GM18502 (cell line): ENCODE measurements at regions not wholly inside any gene's neighbourhood (a gene's known extent, or its start where the extent isn't known, plus 50 kb on each side); places are given as distances from the start of the nearest gene placed in this dataset.
A peak's percentile ranks its signal among the peaks of the same experiment; 100 is the strongest.

ENCODE experiments used
- ATAC-seq: cut with Tn5 transposase; IDR thresholded peaks from one replicate; pipeline ENCODE4 v1.9.1; 2021; ENCODE audit warnings: mild to moderate bottlenecking; ENCODE audit not compliant: unreplicated experiment, poor library complexity

DNA sequence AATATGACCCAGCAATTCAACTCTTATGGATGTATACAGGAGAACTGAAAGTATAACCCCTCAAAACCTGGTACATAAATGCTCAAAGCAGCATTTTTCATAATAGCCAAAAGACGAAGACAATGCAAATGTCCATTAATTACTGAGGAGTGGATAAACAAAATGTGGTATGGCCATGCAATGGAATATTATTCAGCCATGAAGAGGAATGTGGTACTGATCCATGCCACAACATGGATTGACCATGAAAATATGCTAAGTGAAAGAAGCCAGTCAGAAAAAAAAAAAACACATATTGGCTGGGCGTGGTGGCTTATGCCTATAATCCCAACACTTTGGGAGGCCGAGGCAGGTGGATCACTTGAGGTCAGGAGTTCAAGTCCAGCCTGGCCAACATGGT, 74.5 kb upstream of the PLS3 start:
- ATAC-seq = no peak

DNA sequence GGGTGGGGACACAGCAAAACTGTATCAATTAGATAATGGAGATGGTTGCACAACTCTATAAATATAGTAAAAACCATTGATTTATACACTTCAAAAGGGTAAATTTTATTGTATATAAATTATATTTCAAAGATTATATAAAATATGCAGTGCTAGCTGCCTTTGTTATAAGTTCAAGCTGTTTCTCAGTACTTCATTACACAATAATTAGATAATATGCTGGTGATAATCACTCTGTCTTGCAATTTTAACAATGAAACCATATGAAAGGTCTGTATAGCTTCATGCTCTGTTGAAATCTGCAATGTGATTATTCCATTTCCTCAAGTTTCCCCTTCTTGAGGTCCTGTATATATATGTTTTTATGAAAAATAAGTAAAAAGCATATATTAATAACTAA, 73.4 kb upstream of the PLS3 start:
- ATAC-seq = no peak

DNA sequence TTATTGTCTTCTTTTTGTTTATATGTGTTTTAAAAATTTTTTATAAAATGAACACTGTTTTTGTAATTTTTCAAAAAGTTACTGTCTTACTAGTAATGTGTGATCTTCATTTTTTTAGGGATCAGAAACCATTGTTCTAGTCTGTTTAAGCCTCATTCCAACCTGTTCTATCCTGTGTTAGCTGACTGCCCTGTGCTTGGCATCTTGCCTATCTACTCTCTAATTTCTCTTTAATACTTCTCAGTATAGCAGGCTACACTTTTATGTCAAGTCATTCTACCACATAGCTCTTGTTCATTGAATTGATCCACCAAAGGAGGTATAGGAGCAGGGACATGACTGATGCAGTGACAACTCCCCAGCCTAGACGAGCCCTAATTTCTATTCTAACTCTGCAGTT, 70.2 kb upstream of the PLS3 start:
- no peak for ATAC-seq

DNA sequence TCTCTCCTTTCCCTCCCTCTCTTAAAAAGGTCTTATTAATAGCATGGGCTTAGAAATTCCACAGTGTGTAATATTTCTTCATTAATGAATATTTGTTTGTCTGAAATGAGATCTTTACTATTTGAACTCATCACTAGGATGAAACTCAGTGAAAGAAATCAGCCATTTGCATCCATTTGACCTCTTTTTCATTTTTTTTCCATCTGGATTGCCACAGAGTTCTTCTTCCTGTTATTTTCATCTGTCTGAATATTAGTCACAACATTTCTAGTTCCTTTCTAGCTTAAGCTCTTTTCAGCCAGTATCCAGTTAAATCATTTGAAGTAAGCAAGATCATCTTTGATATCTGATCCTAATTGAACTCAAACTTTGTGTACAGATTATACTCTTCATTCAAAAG, 69.2 kb upstream of the PLS3 start:
- ATAC-seq = no peak

DNA sequence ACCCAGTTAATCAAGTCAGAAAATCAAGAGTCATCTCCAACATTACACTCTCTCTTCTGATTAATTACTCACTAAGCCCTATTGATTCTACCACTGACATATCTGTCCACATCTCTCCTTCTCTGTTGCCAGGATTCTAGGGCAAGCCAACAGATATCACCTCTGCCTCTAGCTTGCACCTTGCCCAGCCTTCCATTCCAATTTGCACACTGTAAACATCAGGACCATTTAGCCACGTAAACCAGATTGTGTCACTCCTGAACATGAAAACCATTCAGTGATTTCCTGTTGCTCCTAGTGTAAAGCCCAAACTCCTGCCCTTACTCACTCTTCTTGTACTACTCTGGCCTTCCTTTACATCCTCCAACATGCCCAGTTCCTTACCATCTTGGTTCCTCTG, 68.0 kb upstream of the PLS3 start:
- no peak for ATAC-seq

DNA sequence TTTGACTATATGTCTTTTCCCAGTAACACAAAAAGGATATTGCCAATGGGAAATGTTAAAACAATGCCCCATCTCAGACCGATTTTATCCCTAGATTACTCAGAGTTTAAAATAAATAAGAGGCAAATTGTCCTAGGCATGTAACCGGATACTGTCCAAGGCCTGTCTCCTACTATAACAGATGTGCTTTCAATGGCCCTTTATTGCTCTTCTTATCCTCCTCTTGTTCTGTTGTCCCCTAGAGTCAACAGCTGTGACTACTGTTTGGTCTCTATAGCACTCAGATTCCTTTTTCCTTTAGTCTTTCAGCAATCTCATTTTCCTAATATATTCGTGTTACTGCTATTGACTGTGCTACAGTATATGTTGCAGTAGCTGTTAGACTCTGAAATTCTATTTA, 66.8 kb upstream of the PLS3 start:
- ATAC-seq = no peak

DNA sequence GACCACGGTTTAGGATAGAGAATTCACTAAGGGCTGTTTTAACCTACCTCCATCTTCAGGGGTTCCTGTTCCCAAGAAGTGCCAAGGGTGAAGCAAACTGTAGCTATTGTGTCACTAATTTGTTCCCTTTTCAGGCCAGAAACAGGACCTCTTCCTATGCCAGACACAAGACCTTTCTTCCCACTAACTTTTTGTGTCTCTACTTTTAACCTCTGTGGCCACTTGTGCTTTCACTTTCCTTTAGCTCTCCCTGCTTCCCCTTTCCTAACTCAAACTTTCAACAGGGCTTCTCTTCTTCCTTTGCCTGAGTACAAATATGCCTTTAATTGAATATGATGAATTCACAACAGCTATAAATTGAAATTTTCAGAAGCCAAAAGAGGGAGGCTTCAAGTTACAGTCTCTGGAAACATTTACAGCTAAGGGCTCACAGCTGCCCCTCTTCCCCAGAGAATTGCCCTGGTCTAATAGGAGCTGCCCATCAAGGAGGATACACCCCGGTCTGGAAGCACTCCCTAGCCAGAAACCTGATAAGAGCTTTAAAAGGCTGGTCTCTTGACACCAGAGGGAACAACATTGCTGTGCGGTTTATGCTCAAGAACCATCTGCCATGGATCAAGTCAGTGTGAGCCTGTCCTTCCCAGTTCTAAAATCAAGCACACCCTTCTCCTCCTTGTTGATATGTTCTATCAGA, 61.7 kb upstream of the PLS3 start:
- ATAC-seq = peak; percentile 60

DNA sequence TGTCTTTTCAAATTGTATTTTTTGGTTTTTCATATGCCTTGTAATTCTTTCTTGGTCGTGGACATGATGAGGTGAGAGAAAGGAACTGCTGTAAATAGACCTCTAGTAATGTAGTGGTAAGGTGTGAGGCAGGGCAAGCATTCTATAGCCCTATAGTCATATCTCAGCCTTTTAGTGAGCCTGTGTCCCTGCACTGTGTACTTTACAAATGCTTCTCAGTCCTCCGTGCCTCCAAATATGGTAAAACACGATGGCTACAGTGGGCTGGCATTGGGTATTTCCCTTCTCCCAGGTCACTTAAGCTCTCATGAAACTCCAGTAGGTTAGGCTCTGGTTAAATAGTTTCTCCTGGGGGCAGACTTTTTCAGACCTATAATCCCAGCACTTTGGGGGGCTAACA, 57.9 kb upstream of the PLS3 start:
- no peak for ATAC-seq

DNA sequence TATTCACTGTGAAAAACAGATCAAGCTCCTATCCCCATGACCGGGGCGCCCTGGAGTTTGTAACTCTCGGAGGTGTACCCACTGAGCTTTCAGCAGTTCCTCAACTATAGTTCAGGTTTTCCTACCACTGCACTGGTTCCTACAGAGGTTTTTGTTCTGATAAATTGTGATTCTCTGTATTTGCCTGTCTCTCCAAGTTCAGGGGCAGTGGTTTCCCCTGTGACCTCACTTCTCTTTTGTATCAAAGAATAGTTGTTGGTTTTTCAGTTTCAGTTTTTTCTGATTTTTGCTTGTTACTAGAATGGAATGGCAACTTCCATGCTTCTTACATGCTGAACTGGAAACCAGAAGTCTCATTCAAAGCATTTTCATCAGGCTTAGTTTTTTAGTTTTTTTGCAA, 56.8 kb upstream of the PLS3 start:
- ATAC-seq = peak; percentile 74
